ENCODE measurements at regions not wholly inside any gene's neighbourhood (a gene's known extent, or its start where the extent isn't known, plus 50 kb on each side); places are given as distances from the start of the nearest gene placed in this dataset.

DNA sequence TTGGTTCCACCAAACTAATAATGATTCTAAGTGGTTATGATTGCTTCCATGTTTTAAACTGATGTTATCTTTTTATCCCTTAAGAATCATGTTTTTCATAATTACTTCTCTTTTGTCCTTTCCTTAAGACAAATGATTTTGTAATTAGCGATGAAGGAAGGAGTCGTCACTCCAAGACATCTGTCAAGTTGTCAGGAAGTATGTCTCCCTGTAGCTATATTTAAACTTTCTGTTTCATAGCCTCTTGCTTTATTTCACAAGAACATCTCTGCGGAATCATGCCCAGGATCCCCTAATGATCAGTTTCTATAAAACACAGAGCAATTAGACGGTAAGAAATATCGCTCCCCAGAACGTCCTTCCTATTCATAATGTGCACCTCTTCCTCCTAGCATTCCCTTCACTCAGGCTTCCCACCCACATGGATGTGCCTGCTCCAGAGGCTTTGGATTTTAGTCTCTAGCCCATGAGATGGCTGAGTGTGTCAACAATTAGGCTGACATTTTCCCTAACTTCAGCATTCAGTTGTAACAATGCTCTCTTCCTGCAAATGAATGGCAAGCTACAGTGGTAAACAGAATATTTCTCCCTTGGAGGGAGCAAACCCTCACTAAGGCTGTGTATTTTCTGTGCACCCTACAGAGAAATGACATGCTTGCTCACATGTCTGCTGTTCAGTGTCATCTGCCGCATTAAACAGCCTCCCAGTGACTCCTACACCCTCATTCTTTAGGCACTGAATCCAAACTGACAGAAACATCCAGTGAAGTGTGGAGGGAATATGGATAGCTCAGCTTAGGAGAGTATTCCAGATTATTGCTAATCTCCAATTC lies 879.6 kb upstream of the CELF4 start:
- no peaks in the 10 kb centered on the region for H3K4me1 ChIP-seq (ENCODE audit: control insufficient read depth in 2 of 2, insufficient read depth in 2 of 2, low read length in 1 of 2)
- H3K4me3 ChIP-seq (ENCODE audit: low read depth in 1 of 2, low read length in 2 of 2) = no peak overlapping the region
- H3K9me3 ChIP-seq (ENCODE audit: control insufficient read depth in 2 of 2, insufficient read depth in 1 of 2, low read depth in 1 of 2, low read length in 1 of 2) = no peaks in the 10 kb centered on the region
- H3K27ac ChIP-seq (ENCODE audit: low read depth in 2 of 2, low read length in 1 of 2) = no peak overlapping the region
- 71 to 73% methylated on average over 7 of the region's 7 CpGs for WGBS, 2 donors
- H3K36me3 ChIP-seq (ENCODE audit: control insufficient read depth in 2 of 2, insufficient read depth in 2 of 2, low read length in 1 of 2) = no peaks in the 10 kb centered on the region
- no peaks in the 10 kb centered on the region for H3K27me3 ChIP-seq (ENCODE audit: control insufficient read depth in 1 of 2, insufficient read depth in 2 of 2, low read length in 2 of 2)

DNA sequence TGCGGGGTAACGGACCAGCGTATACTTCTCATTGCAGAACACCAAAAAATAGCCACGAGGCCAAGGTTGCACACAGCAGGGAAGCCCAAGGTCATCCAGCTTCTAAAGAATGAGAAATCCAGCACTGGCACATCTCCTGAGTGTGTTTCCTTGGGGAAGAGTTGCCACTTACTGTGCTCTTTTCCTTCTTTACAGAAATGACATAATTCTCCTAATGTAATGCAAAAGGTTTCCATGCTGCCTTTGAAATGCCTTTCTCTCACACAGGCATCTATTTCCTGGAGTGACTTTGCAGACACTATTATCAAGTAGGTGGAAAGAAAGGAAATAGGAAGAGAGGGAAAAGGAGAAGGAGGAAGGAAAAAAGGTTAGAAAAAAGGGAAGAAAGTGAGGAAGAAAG lies 862.1 kb upstream of the CELF4 start:
- Histone ChIP-seq H3K36me3 (ENCODE audit: control insufficient read depth in 2 of 2, insufficient read depth in 2 of 2, low read length in 1 of 2) (no peaks in the 10 kb centered on the region), H3K27me3 (ENCODE audit: control insufficient read depth in 1 of 2, insufficient read depth in 2 of 2, low read length in 2 of 2) (no peaks in the 10 kb centered on the region), H3K9me3 (ENCODE audit: control insufficient read depth in 2 of 2, insufficient read depth in 1 of 2, low read depth in 1 of 2, low read length in 1 of 2) (no peaks in the 10 kb centered on the region), H3K27ac (ENCODE audit: low read depth in 2 of 2, low read length in 1 of 2) (no peak overlapping the region), H3K4me1 (ENCODE audit: control insufficient read depth in 2 of 2, insufficient read depth in 2 of 2, low read length in 1 of 2) (no peaks in the 10 kb centered on the region), H3K4me3 (ENCODE audit: low read depth in 1 of 2, low read length in 2 of 2) (no peak overlapping the region)
- 78 to 82% methylated on average over 4 of the region's 4 CpGs for WGBS, 2 donors

DNA sequence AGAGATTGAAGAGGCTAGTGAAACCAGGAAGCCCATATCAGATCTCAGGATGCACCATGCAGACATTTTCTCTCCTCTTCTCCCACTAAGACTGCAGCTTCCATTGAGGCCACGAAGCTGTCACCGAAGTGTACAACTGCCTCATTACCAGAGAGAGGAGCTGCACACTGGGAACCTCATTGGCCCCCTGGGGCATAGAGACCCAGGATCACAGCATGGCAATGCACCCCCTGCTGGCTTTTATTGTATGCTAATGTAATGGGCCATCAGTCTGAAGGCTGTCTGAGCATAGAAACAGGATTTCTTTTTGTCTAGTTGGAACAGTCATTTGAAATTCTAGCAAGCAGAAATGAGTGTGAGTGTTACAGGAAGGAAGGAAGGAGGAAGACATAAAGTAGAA lies 861.6 kb upstream of the CELF4 start:
- 88 to 92% methylated on average over 2 of the region's 2 CpGs for WGBS, 2 donors
- Histone ChIP-seq H3K27me3 (ENCODE audit: control insufficient read depth in 1 of 2, insufficient read depth in 2 of 2, low read length in 2 of 2) (no peaks in the 10 kb centered on the region), H3K9me3 (ENCODE audit: control insufficient read depth in 2 of 2, insufficient read depth in 1 of 2, low read depth in 1 of 2, low read length in 1 of 2) (no peaks in the 10 kb centered on the region), H3K27ac (ENCODE audit: low read depth in 2 of 2, low read length in 1 of 2) (no peak overlapping the region), H3K4me1 (ENCODE audit: control insufficient read depth in 2 of 2, insufficient read depth in 2 of 2, low read length in 1 of 2) (no peaks in the 10 kb centered on the region), H3K4me3 (ENCODE audit: low read depth in 1 of 2, low read length in 2 of 2) (no peak overlapping the region), H3K36me3 (ENCODE audit: control insufficient read depth in 2 of 2, insufficient read depth in 2 of 2, low read length in 1 of 2) (no peaks in the 10 kb centered on the region)

- Histone ChIP-seq H3K9me3 (ENCODE audit: control insufficient read depth in 2 of 2, insufficient read depth in 1 of 2, low read depth in 1 of 2, low read length in 1 of 2) (no peaks in the 10 kb centered on the region), H3K4me1 (ENCODE audit: control insufficient read depth in 2 of 2, insufficient read depth in 2 of 2, low read length in 1 of 2) (no peaks in the 10 kb centered on the region), H3K27ac (ENCODE audit: low read depth in 2 of 2, low read length in 1 of 2) (no peak overlapping the region), H3K36me3 (ENCODE audit: control insufficient read depth in 2 of 2, insufficient read depth in 2 of 2, low read length in 1 of 2) (no peaks in the 10 kb centered on the region), H3K27me3 (ENCODE audit: control insufficient read depth in 1 of 2, insufficient read depth in 2 of 2, low read length in 2 of 2) (no peaks in the 10 kb centered on the region), H3K4me3 (ENCODE audit: low read depth in 1 of 2, low read length in 2 of 2) (no peak overlapping the region)
- WGBS, 2 donors = 86 to 88% methylated on average over 6 of the region's 6 CpGs
Measured at GRCh38 chr18:38421872-38422615, 856.4 kb upstream of the CELF4 start.

DNA sequence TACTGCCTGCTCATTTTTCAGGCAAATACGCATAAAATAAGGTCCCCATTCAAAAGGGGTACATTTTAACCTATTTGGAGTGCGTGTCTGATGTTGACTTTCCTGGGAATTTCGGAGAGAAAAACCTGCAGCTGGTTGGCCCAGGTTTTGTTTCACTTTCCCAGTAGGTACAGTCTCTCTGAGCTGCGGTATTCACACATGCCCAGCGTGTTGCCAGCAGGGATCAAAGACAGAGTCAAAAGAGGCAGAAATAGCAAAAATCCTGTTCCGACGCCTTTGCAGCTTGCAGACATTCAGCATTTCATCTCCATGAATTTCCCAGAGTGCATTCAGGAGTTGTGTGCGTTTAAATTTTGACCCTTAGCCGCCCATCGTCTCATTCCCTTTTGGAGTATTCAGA lies 855.4 kb upstream of the CELF4 start:
- peak overlapping the region in 1 of 2 donors; percentile 21 for H3K4me3 ChIP-seq (ENCODE audit: low read depth in 1 of 2, low read length in 2 of 2)
- H3K36me3 ChIP-seq (ENCODE audit: control insufficient read depth in 2 of 2, insufficient read depth in 2 of 2, low read length in 1 of 2) = no peaks in the 10 kb centered on the region
- no peaks in the 10 kb centered on the region for H3K9me3 ChIP-seq (ENCODE audit: control insufficient read depth in 2 of 2, insufficient read depth in 1 of 2, low read depth in 1 of 2, low read length in 1 of 2)
- H3K4me1 ChIP-seq (ENCODE audit: control insufficient read depth in 2 of 2, insufficient read depth in 2 of 2, low read length in 1 of 2) = no peaks in the 10 kb centered on the region
- WGBS, 2 donors = 55 to 58% methylated on average over 10 of the region's 10 CpGs
- no peaks in the 10 kb centered on the region for H3K27me3 ChIP-seq (ENCODE audit: control insufficient read depth in 1 of 2, insufficient read depth in 2 of 2, low read length in 2 of 2)
- no peak overlapping the region for H3K27ac ChIP-seq (ENCODE audit: low read depth in 2 of 2, low read length in 1 of 2)

DNA sequence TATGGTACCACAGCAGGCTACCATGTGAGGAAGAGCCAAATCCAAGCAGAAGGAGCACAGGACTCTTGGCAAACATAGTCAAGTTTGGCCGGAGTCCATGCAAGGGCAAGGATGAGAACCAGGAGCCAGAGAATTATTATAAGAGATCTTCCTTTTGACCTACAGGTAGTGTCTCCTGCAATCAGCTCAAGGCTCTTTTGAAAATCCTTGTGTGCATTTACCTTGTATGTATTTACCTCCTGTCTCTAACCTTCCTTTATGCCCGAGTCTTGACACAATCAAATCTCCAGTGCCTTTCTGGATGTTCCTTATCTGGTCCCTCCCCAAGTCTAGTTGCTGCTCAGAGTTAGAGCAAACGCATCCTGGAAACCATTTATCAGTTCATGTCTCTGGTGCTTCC lies 855.0 kb upstream of the CELF4 start:
- Histone ChIP-seq H3K27ac (ENCODE audit: low read depth in 2 of 2, low read length in 1 of 2) (no peak overlapping the region), H3K4me1 (ENCODE audit: control insufficient read depth in 2 of 2, insufficient read depth in 2 of 2, low read length in 1 of 2) (no peaks in the 10 kb centered on the region), H3K36me3 (ENCODE audit: control insufficient read depth in 2 of 2, insufficient read depth in 2 of 2, low read length in 1 of 2) (no peaks in the 10 kb centered on the region), H3K9me3 (ENCODE audit: control insufficient read depth in 2 of 2, insufficient read depth in 1 of 2, low read depth in 1 of 2, low read length in 1 of 2) (no peaks in the 10 kb centered on the region), H3K27me3 (ENCODE audit: control insufficient read depth in 1 of 2, insufficient read depth in 2 of 2, low read length in 2 of 2) (no peaks in the 10 kb centered on the region), H3K4me3 (ENCODE audit: low read depth in 1 of 2, low read length in 2 of 2) (peak overlapping the region in 1 of 2 donors; percentile 21)
- WGBS, 2 donors = 41 to 47% methylated on average over 3 of the region's 3 CpGs

- H3K27ac ChIP-seq (ENCODE audit: low read depth in 2 of 2, low read length in 1 of 2) = no peak overlapping the region
- no peaks in the 10 kb centered on the region for H3K4me1 ChIP-seq (ENCODE audit: control insufficient read depth in 2 of 2, insufficient read depth in 2 of 2, low read length in 1 of 2)
- no peaks in the 10 kb centered on the region for H3K27me3 ChIP-seq (ENCODE audit: control insufficient read depth in 1 of 2, insufficient read depth in 2 of 2, low read length in 2 of 2)
- H3K4me3 ChIP-seq (ENCODE audit: low read depth in 1 of 2, low read length in 2 of 2) = no peak overlapping the region
- 86 to 88% methylated on average over 4 of the region's 4 CpGs for WGBS, 2 donors
- H3K36me3 ChIP-seq (ENCODE audit: control insufficient read depth in 2 of 2, insufficient read depth in 2 of 2, low read length in 1 of 2) = no peaks in the 10 kb centered on the region
- no peaks in the 10 kb centered on the region for H3K9me3 ChIP-seq (ENCODE audit: control insufficient read depth in 2 of 2, insufficient read depth in 1 of 2, low read depth in 1 of 2, low read length in 1 of 2)
Measured at GRCh38 chr18:38415811-38416210, 850.2 kb upstream of the CELF4 start.

- Histone ChIP-seq H3K36me3 (ENCODE audit: control insufficient read depth in 2 of 2, insufficient read depth in 2 of 2, low read length in 1 of 2) (no peaks in the 10 kb centered on the region), H3K4me1 (ENCODE audit: control insufficient read depth in 2 of 2, insufficient read depth in 2 of 2, low read length in 1 of 2) (no peaks in the 10 kb centered on the region), H3K27ac (ENCODE audit: low read depth in 2 of 2, low read length in 1 of 2) (no peak overlapping the region), H3K27me3 (ENCODE audit: control insufficient read depth in 1 of 2, insufficient read depth in 2 of 2, low read length in 2 of 2) (no peaks in the 10 kb centered on the region), H3K4me3 (ENCODE audit: low read depth in 1 of 2, low read length in 2 of 2) (no peak overlapping the region), H3K9me3 (ENCODE audit: control insufficient read depth in 2 of 2, insufficient read depth in 1 of 2, low read depth in 1 of 2, low read length in 1 of 2) (no peaks in the 10 kb centered on the region)
- 81 to 88% methylated on average over 2 of the region's 2 CpGs for WGBS, 2 donors
Measured at GRCh38 chr18:38413193-38413592, 847.6 kb upstream of the CELF4 start.

GRCh38 chr18:38406607-38407006 lies 841.0 kb upstream of the CELF4 start:
- 69 to 78% methylated on average over 4 of the region's 4 CpGs for WGBS, 2 donors
- no peak overlapping the region for H3K27ac ChIP-seq (ENCODE audit: low read depth in 2 of 2, low read length in 1 of 2)

More at GRCh38 chr18:38406607-38407006, 841.0 kb upstream of the CELF4 start:
- Histone ChIP-seq H3K27me3 (ENCODE audit: control insufficient read depth in 1 of 2, insufficient read depth in 2 of 2, low read length in 2 of 2) (no peaks in the 10 kb centered on the region), H3K9me3 (ENCODE audit: control insufficient read depth in 2 of 2, insufficient read depth in 1 of 2, low read depth in 1 of 2, low read length in 1 of 2) (no peaks in the 10 kb centered on the region), H3K4me3 (ENCODE audit: low read depth in 1 of 2, low read length in 2 of 2) (no peak overlapping the region), H3K4me1 (ENCODE audit: control insufficient read depth in 2 of 2, insufficient read depth in 2 of 2, low read length in 1 of 2) (no peaks in the 10 kb centered on the region), H3K36me3 (ENCODE audit: control insufficient read depth in 2 of 2, insufficient read depth in 2 of 2, low read length in 1 of 2) (no peaks in the 10 kb centered on the region)

All from esophagus (tissue), 2 donors.